DOHH2 (cell line): ENCODE measurements at regions not wholly inside any gene's neighbourhood (a gene's known extent, or its start where the extent isn't known, plus 50 kb on each side); places are given as distances from the start of the nearest gene placed in this dataset.

ENCODE experiments used
- CTCF ChIP-seq: fragments of 200-600 bp; sonication (generic); IDR thresholded peaks from one replicate; pipeline ENCODE4 v1.5.1; 2014; ENCODE audit warnings: antibody characterized with exemption, mild to moderate bottlenecking, low read depth, low read length; ENCODE audit not compliant: poor library complexity, severe bottlenecking
- EZH2phosphoT487 ChIP-seq: fragments of 200-600 bp; sonication (generic); IDR thresholded peaks from 2 replicates; pipeline ENCODE4 v1.6.1; 2017; ENCODE audit warnings: borderline replicate concordance, mild to moderate bottlenecking, antibody characterized with exemption, low read length, moderate library complexity, mixed read lengths

GRCh38 chr4:176593943-176594342 lies 198.8 kb downstream of the VEGFC start:
- no peak for TF ChIP-seq CTCF
- no peak for TF ChIP-seq EZH2phosphoT487
